GM18951 (cell line): ENCODE measurements at regions not wholly inside any gene's neighbourhood (a gene's known extent, or its start where the extent isn't known, plus 50 kb on each side); places are given as distances from the start of the nearest gene placed in this dataset.
"Not testable (repeated sequence)": the region's sequence is repeated elsewhere in the genome, so short reads cannot be mapped to it uniquely, and the experiment has no call there.

Experiments
- POLR2A ChIP-seq: IDR thresholded peaks from 4 replicates; pipeline ENCODE4 v1.6.1; 2011; ENCODE audit warnings: mild to moderate bottlenecking; ENCODE audit not compliant: insufficient read length, insufficient read depth; ENCODE audit errors: extremely low read depth
- in situ Hi-C: fragments of 300-500 bp; cut with MboI; formaldehyde crosslinking; loops from one replicate; pipeline ENCODE4 v1.12.0; 2022; ENCODE audit warnings: low sequenced_read_pairs, mixed read lengths, inconsistent platforms; ENCODE audit not compliant: unreplicated experiment

GRCh38 chrX:1841746-1842145 lies 226.9 kb downstream of the ASMT start:
- in situ Hi-C loops: no loop called here
- no peak for TF ChIP-seq POLR2A

- in situ Hi-C loops: not testable (repeated sequence)
Observed at GRCh38 chrX:1847000-1847399, 232.1 kb downstream of the ASMT start.

- in situ Hi-C loops: not testable (repeated sequence)
Observed at GRCh38 chrX:1847790-1848189, 232.9 kb downstream of the ASMT start.

GRCh38 chrX:1851527-1851926 lies 236.7 kb downstream of the ASMT start:
- in situ Hi-C loops: no loop called here
- TF ChIP-seq POLR2A: no peak

GRCh38 chrX:1852082-1852481 lies 237.2 kb downstream of the ASMT start:
- TF ChIP-seq POLR2A: no peak
- in situ Hi-C loops: no loop called here

GRCh38 chrX:1853447-1853846 lies 238.6 kb downstream of the ASMT start:
- no peak for TF ChIP-seq POLR2A
- in situ Hi-C loops: no loop called here

GRCh38 chrX:1853916-1854315 lies 239.1 kb downstream of the ASMT start:
- TF ChIP-seq POLR2A: no peak
- in situ Hi-C loops: no loop called here

- in situ Hi-C loops: not testable (repeated sequence)
Observed at GRCh38 chrX:1854861-1855260, 240.0 kb downstream of the ASMT start.

GRCh38 chrX:1859266-1859665 lies 244.4 kb downstream of the ASMT start:
- in situ Hi-C loops: not testable (repeated sequence)

- no peak for TF ChIP-seq POLR2A
- in situ Hi-C loops: no loop called here
Observed at GRCh38 chrX:1860936-1861594, 246.2 kb downstream of the ASMT start.

GRCh38 chrX:1863995-1864394 lies 249.1 kb downstream of the ASMT start:
- in situ Hi-C loops: not testable (repeated sequence)

- TF ChIP-seq POLR2A: no peak
- in situ Hi-C loops: no loop called here
Observed at GRCh38 chrX:1870421-1870820, 255.6 kb downstream of the ASMT start.

- in situ Hi-C loops: no loop called here
- no peak for TF ChIP-seq POLR2A
Observed at GRCh38 chrX:1871887-1872286, 257.0 kb downstream of the ASMT start.

- TF ChIP-seq POLR2A: no peak
- in situ Hi-C loops: no loop called here
Observed at GRCh38 chrX:1873671-1874070, 258.8 kb downstream of the ASMT start.

GRCh38 chrX:1874416-1874815 lies 259.6 kb downstream of the ASMT start:
- TF ChIP-seq POLR2A: no peak

More at GRCh38 chrX:1874416-1874815, 259.6 kb downstream of the ASMT start:
- in situ Hi-C loops: no loop called here
